HL-60 (cell line): ENCODE measurements at regions not wholly inside any gene's neighbourhood (a gene's known extent, or its start where the extent isn't known, plus 50 kb on each side); places are given as distances from the start of the nearest gene placed in this dataset.

ENCODE experiments used
- CTCF ChIP-seq: IDR thresholded peaks from one replicate; pipeline ENCODE4 v1.5.1; 2011; ENCODE audit warnings: low read length, control low read depth, inconsistent platforms; ENCODE audit not compliant: insufficient read depth
- GABPA ChIP-seq: IDR thresholded peaks from 2 replicates; pipeline ENCODE4 v1.6.1; 2012; ENCODE audit warnings: low read depth
- POLR2AphosphoS5 ChIP-seq: IDR thresholded peaks from 2 replicates; pipeline ENCODE4 v1.6.1; 2012; ENCODE audit warnings: low read depth
- REST ChIP-seq: IDR thresholded peaks from 2 replicates; pipeline ENCODE4 v1.6.1; 2012; ENCODE audit warnings: low read depth; ENCODE audit not compliant: insufficient replicate concordance

GRCh38 chr4:167785523-167785922, 306.8 kb upstream of the ANXA10 start:
- TF ChIP-seq REST (no peak), CTCF (no peak), POLR2AphosphoS5 (no peak), GABPA (no peak)
